SK-N-SH (cell line): ENCODE measurements at regions not wholly inside any gene's neighbourhood (a gene's known extent, or its start where the extent isn't known, plus 50 kb on each side); places are given as distances from the start of the nearest gene placed in this dataset.

Experiments
- CTCF ChIP-seq: fragments of 200-600 bp; sonication (generic); IDR thresholded peaks from 2 replicates; pipeline ENCODE4 v1.6.1; 2017; ENCODE audit warnings: antibody characterized with exemption, mild to moderate bottlenecking, moderate library complexity
- REST ChIP-seq: IDR thresholded peaks from 2 replicates; pipeline ENCODE4 v1.6.1; 2012; ENCODE audit warnings: mild to moderate bottlenecking, low read depth, low read length, moderate library complexity

DNA sequence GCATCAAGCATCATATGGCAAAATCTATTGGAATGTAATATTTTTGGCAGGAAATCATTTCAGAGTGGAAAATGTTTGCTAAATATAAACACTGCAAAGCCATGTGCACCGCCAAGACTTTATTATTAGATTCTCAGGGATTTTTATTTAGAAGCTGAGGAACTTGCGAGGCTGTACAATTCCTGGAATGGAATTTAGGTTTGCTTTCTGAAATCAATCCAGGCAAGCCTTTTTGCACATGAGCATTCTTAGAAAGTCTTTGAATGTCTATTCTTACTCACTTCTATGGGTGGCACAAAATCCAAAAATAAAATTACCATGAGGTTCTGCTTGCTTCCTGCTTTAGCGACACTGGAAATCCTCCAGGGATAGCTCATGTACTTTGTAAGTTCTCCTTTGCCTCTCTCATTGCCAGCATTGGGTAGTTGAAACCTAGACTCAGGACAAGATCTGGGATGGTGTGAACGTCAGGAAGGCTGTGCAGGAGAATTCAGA, 71.5 kb upstream of the PALM2AKAP2 start:
- no peak for TF ChIP-seq CTCF
- TF ChIP-seq REST = no peak
